GM21528 (cell line): ENCODE measurements at regions not wholly inside any gene's neighbourhood (a gene's known extent, or its start where the extent isn't known, plus 50 kb on each side); places are given as distances from the start of the nearest gene placed in this dataset.

Experiments
- ATAC-seq: cut with Tn5 transposase; IDR thresholded peaks from one replicate; pipeline ENCODE4 v1.9.1; 2021; ENCODE audit warnings: mild to moderate bottlenecking, moderate library complexity; ENCODE audit not compliant: unreplicated experiment, low FRiP score

GRCh38 chr22:47659467-47660223 lies 897.2 kb downstream of the TBC1D22A start:
- no peak for ATAC-seq

GRCh38 chr22:47658182-47658581 lies 895.7 kb downstream of the TBC1D22A start:
- no peak for ATAC-seq

DNA sequence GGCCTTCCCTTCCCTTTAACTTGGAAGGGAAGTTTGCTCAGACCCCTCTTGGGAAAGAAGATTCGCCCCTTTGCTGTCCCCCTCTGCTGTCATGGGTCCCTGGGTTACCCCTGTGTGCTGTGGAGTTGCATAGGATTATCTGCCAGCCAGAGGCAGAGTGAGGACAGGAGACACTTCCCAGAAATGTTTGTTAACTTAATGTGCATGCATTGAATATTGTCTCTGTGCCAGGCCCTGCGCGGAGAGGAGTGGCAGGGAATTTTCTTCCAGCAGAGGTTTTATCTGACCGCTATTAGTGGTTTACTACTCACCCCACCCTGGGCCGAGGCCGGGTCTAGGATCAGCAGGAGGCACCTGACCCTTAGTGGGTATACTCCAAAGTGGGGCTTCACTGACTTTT lies 894.8 kb downstream of the TBC1D22A start:
- no peak for ATAC-seq

- ATAC-seq: no peak
These were observed 894.4 kb downstream of the TBC1D22A start for GRCh38 chr22:47656806-47657205.

GRCh38 chr22:47655930-47656329 lies 893.5 kb downstream of the TBC1D22A start:
- no peak for ATAC-seq

DNA sequence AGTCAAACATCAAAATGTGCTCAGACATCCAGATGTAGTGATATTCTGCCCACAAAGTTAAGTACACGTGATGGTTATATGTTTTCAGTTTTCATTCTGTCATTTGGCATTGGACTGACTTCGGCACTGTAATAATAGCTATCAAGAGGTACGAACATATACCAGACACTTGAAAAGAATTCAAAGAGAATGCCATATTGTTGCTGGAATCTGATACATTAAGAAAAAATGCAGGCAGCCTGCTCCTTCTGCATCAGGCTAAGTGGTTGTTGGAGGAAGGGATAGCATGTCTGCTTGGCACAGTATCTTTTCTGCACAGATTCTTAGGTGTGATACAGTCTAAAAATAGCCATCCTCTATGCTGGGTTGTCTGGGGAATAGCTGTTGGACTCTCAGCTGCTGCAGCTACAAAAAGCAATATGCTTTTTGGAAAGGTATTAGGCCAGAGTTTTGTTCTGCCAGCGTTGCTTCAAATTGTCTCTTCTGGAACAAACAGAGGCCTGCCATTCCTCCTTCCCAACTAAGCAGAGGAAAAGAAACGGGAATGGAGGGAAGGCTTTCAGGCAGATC lies 892.6 kb downstream of the TBC1D22A start:
- ATAC-seq: no peak

DNA sequence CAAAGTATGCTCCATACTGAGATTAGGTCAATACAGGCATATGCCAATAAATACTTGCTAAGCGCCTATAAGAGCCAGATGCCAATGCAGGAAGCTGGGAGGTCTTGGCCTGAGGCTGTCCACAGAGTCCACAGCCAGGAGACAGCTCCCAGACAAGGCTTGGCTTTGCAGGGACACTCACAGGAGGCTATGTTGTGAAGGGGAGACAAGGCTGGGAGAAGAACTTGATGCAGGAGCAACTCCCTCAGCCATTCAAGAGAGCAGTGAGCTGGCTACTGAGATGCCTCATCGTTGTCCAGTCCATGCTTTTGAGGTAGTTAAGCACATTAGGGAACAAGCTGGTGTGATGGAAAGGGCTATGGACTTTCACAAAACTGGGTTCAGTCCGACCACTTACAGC lies 891.5 kb downstream of the TBC1D22A start:
- ATAC-seq: no peak

DNA sequence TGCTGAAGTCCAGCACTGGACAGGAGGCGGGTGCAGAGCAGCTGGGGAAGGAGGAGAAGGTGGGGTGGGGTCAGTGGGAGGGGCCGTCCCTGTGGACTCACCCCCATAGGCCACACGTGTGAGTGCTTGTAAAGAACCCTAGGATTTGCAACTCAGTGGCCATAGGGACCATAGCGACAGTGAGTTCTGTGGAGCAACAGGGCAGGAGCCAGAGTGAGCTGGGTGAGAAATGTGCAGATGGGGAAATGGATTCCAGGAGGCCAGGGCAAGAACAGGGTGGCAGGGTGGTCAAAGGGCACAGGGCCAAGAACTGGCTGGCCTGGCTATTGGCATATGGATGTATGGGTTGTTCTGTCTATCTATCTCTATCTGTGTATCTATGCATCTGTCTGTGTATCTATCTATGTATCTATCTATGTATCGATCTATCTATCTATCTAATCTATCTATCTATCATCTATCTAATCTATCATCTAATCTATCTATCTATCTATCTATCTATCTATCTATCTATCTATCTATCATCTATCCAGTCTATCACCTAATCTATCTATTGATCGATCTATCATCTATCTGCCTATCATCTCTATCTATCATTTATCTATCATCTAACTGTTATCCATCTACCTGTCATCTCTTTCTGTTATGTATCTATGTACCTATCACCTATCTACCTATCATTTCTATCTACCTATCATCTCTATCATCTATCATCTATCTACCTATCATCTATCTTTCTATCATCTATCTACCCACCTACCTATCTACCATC lies 889.0 kb downstream of the TBC1D22A start:
- ATAC-seq: no peak

DNA sequence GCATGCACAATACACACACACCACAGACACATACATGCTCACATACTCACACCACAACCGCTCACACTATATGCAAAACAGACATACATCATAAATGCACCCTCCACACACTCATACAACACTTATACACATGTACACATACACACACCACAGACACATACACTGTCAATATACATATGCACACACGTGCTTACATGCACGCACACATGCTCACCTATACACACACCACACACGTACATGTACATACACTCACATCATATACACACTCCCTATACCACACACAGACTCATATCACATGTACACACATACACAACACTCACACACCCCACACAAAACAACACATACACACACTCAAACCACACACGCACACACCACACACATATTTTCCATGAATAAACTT lies 885.3 kb downstream of the TBC1D22A start:
- ATAC-seq: no peak

GRCh38 chr22:47647181-47647580 lies 884.7 kb downstream of the TBC1D22A start:
- ATAC-seq: no peak

DNA sequence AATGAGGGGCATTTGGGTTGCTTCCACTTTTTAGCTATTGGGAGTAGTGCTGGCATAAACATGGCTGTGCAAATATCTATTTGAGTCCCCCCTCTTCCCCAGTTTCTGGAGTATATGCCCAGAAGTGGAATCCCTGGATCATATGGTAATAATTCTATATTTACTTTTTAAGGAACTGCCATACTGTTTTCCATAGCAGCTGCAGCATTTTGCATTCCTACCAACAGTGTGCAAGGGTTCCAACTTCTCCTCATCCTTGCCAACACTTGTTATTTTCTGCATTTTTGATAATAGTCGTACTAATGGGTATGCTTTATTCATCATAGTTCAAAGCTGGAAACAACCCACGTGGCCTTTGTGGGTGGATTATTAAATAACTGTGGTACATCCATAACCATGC lies 883.5 kb downstream of the TBC1D22A start:
- ATAC-seq: no peak

DNA sequence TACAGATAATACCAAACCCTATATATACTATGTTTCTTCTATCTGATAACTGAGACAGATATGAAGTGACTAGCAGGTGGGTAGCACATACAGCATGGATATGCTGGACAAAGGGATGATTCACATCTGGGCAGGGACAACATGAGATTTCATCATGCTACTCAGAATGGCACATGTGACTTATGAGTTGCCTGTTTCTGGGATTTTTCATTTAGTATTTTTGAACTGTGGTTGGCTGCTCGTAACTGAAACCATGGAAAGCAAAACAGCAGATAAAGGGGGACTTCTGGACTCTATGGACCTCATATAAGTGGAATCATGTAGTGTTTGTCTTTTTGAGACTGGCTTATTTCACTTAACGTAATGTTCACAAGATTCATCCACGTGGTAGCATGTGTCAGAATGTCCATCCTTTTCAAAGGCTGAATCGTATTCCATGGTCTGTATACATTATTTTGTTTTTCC lies 883.0 kb downstream of the TBC1D22A start:
- ATAC-seq: no peak

DNA sequence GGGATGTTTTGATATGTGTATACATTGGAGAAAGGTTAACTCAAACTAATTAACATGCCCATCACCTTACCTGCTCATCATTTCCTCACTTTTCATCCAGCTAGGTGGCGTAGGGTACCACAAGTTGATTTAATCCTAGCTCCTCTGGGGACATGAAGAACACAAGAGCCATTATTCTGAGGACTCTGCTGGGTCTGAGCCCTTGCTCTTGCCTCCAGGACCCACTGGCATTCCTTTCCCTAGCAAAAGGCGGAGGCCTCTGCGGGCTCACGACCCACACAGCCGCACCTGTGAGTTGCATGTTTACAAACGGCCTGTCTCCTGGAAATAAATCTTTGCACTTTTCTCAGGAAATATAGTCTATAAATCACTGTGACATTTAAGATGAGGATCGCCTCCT lies 871.9 kb downstream of the TBC1D22A start:
- ATAC-seq: no peak

- ATAC-seq: no peak
These were observed 870.7 kb downstream of the TBC1D22A start for GRCh38 chr22:47633111-47633510.

- ATAC-seq: no peak
These were observed 870.3 kb downstream of the TBC1D22A start for GRCh38 chr22:47632701-47633100.

DNA sequence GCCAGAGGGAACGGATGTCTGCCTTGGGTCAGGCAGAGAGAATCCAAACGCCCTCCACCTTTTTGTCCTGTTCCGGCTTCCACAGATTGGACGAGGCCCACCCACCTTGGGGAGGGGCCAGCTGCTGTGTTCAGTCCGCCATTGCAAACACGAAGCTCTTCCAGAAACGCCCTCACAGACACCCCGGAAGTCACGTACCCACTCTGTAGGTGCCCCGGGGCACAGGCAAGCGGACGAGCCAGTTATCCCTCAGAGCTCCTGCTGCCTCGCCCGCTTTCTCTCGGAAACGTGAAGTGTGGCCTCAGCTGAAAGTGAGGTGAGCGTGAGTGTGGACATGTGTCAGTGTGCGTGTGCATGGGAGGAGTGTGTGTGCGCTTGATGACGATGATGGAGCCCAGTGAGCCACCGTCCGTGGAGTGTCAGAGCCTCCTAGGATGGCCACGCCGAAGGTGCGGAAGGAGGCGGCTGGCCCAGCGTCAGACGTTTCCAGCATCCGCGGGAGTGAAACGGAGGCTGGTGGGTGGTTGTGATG lies 869.2 kb downstream of the TBC1D22A start:
- no peak for ATAC-seq

GRCh38 chr22:47630741-47631534 lies 868.5 kb downstream of the TBC1D22A start:
- no peak for ATAC-seq

DNA sequence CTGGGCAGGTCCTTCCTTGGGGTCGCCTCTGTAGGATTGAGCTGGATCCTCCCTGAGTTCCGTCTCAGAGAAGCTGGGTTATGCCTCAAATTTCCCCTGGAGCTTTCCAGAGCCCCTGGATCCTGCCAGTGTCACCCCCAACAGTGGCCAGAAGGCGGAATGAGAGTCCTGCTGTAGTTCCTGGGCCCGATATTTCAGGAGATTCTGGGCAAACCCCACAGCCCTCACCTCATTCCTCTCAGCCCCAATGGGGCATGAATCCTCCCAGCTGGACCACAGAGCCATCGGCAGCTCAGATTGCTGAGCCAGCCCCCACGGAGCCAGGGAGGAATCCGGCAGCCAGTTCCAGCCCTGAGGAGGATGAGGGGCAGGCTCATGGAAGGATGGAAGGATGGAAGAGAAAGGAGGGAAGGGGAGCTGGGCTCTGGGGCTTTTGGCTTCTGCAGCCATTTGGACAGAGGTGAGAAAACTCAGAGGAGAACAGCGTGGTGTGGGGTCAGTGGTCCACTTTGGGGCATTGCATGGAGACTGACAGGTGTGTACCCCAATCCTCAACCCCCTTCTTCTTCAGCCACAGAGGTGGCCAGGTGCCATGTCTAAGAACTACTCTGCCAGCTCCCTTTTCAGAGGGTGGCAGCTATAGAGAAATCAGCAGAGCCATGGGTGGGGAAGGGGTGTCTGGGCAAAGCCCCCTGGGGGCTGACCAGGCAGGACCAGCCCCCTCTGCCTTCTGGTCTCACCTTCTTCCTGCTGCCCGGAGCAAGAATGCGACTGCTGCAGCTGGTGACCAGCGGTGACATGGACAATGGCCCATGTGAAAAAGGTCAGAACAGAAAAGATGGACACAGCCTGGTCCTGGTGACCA lies 867.6 kb downstream of the TBC1D22A start:
- no peak for ATAC-seq

- no peak for ATAC-seq
These were observed 866.8 kb downstream of the TBC1D22A start for GRCh38 chr22:47629273-47629711.
